ENCODE measurements at regions not wholly inside any gene's neighbourhood (a gene's known extent, or its start where the extent isn't known, plus 50 kb on each side); places are given as distances from the start of the nearest gene placed in this dataset.

DNA sequence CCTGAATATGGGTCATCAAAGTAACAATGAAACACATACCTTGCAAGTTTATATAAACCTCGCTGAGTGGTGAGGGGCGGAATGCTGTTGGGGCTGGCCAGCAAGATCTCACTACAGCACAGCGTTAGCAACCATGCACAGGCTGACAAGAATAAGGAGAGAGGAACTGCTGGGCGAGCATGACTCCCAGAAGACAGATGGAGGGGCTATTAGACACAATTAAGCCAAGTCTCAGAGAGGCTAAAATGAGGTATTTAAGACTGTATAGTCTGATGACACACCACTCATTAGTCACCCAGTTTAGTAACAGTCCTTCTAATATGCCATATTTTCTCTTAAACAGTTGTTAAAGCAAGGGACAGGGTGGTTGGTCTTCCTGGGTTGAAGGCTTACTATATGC lies 340.2 kb upstream of the NR5A2 start:
- POLR2A ChIA-PET: no interaction called here

DNA sequence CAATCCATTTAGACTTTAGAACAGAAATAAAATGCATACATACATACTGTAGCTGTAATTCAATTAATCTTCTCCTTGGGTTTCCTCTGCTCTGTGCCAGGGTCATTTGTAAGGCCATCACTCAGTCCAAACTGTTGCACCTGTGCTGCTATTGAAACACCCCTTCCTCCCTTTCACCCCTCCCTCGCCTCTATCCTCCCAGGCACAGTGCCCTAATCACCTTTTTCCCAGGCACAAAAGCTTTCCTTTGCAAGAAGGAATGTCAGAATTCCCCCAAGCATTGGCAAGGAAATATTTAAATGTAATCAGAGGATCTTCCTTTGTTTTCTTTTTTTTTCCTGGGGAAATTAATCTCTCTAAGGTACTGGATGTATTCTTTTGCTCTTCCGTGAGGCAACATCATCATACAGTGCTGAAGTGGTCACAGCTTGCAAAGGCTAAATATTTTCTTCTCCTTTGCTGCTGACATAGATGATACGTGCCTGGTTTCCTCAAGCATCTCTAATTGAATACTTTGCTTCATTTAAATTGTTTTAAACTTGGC lies 339.3 kb upstream of the NR5A2 start:
- H3K4me3 Mint-ChIP-seq: no peak overlapping the region
- intact Hi-C loops (cut with micrococcal nuclease): loop anchor here (10.0 kb wide), 1 partner anchor 617 kb away; no protein-coding TSS in a partner anchor
- H3K36me3 Mint-ChIP-seq (ENCODE audit: low read depth): no peaks in the 10 kb centered on the region
- no peak for DNase-seq
- TF ChIP-seq, protein P1, sequence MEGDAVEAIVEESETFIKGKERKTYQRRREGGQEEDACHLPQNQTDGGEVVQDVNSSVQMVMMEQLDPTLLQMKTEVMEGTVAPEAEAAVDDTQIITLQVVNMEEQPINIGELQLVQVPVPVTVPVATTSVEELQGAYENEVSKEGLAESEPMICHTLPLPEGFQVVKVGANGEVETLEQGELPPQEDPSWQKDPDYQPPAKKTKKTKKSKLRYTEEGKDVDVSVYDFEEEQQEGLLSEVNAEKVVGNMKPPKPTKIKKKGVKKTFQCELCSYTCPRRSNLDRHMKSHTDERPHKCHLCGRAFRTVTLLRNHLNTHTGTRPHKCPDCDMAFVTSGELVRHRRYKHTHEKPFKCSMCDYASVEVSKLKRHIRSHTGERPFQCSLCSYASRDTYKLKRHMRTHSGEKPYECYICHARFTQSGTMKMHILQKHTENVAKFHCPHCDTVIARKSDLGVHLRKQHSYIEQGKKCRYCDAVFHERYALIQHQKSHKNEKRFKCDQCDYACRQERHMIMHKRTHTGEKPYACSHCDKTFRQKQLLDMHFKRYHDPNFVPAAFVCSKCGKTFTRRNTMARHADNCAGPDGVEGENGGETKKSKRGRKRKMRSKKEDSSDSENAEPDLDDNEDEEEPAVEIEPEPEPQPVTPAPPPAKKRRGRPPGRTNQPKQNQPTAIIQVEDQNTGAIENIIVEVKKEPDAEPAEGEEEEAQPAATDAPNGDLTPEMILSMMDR (IDR thresholded peaks at IDR 0.05): no peak
- no peak overlapping the region for H3K27ac Mint-ChIP-seq
- peaks cover 21% of the 10 kb centered on the region for H3K27me3 Mint-ChIP-seq
- H3K4me1 Mint-ChIP-seq (ENCODE audit: low read depth): no peaks in the 10 kb centered on the region
- POLR2A ChIA-PET: no interaction called here
- CTCF ChIA-PET: interaction anchor here (3.2 kb wide), 1 partner anchor 822 kb away, joined by 15 read pairs; no protein-coding TSS in a partner anchor
- ATAC-seq: no peak
- H3K9me3 Mint-ChIP-seq: no peaks in the 10 kb centered on the region

More for the DNA sequence above, 340.2 kb upstream of the NR5A2 start:
- Mint-ChIP-seq H3K27ac (no peak overlapping the region), H3K4me3 (no peak overlapping the region), H3K27me3 (peaks cover 20% of the 10 kb centered on the region), H3K36me3 (ENCODE audit: low read depth) (no peaks in the 10 kb centered on the region), H3K4me1 (ENCODE audit: low read depth) (no peaks in the 10 kb centered on the region), H3K9me3 (no peaks in the 10 kb centered on the region)
- CTCF ChIA-PET: interaction anchor here (3.2 kb wide), 1 partner anchor 823 kb away, joined by 15 read pairs; no protein-coding TSS in a partner anchor
- ATAC-seq (no peak), DNase-seq (no peak)
- intact Hi-C loops (cut with micrococcal nuclease): loop anchor here (10.0 kb wide), 1 partner anchor 617 kb away; no protein-coding TSS in a partner anchor
- TF ChIP-seq, protein P1 (IDR thresholded peaks at IDR 0.05): no peak

- Mint-ChIP-seq H3K9me3 (no peaks in the 10 kb centered on the region), H3K27ac (no peak overlapping the region), H3K36me3 (ENCODE audit: low read depth) (no peaks in the 10 kb centered on the region), H3K27me3 (peaks cover 25% of the 10 kb centered on the region), H3K4me1 (ENCODE audit: low read depth) (no peaks in the 10 kb centered on the region), H3K4me3 (no peak overlapping the region)
- TF ChIP-seq, protein P1 (IDR thresholded peaks at IDR 0.05): no peak
- ChIA-PET POLR2A (no interaction called here), CTCF (interaction anchor here (3.2 kb wide), 1 partner anchor 822 kb away, joined by 15 read pairs; no protein-coding TSS in a partner anchor)
- ATAC-seq: no peak
- intact Hi-C loops (cut with micrococcal nuclease): loop anchor here (10.0 kb wide), 1 partner anchor 616 kb away; no protein-coding TSS in a partner anchor
- no peak for DNase-seq
Observed at GRCh38 chr1:199688774-199689173, 338.7 kb upstream of the NR5A2 start.

DNA sequence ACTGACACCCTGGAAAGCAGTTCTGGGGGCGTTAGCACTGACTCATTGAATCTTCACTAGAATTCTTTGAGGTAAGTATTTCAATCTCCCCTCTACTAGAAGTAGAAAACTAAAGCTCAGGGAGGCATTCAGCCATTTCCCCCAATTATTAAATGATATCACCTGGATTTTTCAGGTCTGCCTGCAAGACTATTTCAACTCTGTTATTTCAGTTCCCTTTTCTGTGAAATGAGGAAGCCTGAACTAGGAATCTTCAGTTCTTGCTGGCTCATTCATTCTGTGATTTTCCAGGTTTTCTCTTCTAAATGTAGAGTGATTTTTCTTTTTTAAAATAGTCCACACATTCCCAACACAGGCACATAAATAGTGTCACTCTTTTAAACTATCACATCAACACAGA lies 337.0 kb upstream of the NR5A2 start:
- TF ChIP-seq, protein P1 (IDR thresholded peaks at IDR 0.05): no peak
- CTCF ChIA-PET: no interaction called here
- intact Hi-C loops (cut with micrococcal nuclease): no loop called here
- POLR2A ChIA-PET: no interaction called here
- no peak overlapping the region for H3K4me3 Mint-ChIP-seq
- H3K27me3 Mint-ChIP-seq: peaks cover 29% of the 10 kb centered on the region
- no peak overlapping the region for H3K27ac Mint-ChIP-seq
- DNase-seq: no peak
- no peaks in the 10 kb centered on the region for H3K9me3 Mint-ChIP-seq
- no peaks in the 10 kb centered on the region for H3K4me1 Mint-ChIP-seq (ENCODE audit: low read depth)
- no peak for ATAC-seq
- no peaks in the 10 kb centered on the region for H3K36me3 Mint-ChIP-seq (ENCODE audit: low read depth)

DNA sequence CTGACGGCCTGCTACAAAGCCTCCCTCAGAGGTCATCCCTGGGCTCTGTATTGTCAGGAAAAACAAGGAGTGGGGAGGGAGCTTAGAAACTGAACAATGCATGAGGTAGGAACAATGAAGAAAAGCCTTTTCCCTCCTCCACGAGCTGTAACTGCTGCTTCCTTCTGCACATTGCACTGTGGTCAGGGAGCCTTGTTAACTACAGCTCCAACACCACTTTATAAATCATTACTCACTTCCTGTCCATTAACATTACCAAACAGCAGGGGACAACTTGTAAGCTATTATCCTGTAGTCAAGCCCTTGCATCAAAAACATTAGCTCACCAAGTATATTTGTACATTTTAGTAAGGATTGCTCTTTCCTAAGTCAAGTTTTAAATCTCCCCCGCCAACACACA lies 336.0 kb upstream of the NR5A2 start:
- ATAC-seq (no peak), DNase-seq (no peak)
- no peak overlapping the region for H3K27ac Mint-ChIP-seq
- peaks cover 25% of the 10 kb centered on the region for H3K27me3 Mint-ChIP-seq
- no peak overlapping the region for H3K4me3 Mint-ChIP-seq
- H3K9me3 Mint-ChIP-seq: no peaks in the 10 kb centered on the region
- H3K4me1 Mint-ChIP-seq (ENCODE audit: low read depth): no peaks in the 10 kb centered on the region
- TF ChIP-seq, protein P1 (IDR thresholded peaks at IDR 0.05): no peak
- no peaks in the 10 kb centered on the region for H3K36me3 Mint-ChIP-seq (ENCODE audit: low read depth)
- intact Hi-C loops (cut with micrococcal nuclease): no loop called here
- CTCF ChIA-PET: interaction anchor here (0.9 kb wide), 1 partner anchor 797 kb away, joined by 3 read pairs; no protein-coding TSS in a partner anchor
- POLR2A ChIA-PET: no interaction called here

All from activated CD8-positive, alpha-beta T cell treated with anti-CD3 and anti-CD28 coated beads for 36 hours (primary cell).